ENCODE measurements at regions not wholly inside any gene's neighbourhood (a gene's known extent, or its start where the extent isn't known, plus 50 kb on each side); places are given as distances from the start of the nearest gene placed in this dataset.

DNA sequence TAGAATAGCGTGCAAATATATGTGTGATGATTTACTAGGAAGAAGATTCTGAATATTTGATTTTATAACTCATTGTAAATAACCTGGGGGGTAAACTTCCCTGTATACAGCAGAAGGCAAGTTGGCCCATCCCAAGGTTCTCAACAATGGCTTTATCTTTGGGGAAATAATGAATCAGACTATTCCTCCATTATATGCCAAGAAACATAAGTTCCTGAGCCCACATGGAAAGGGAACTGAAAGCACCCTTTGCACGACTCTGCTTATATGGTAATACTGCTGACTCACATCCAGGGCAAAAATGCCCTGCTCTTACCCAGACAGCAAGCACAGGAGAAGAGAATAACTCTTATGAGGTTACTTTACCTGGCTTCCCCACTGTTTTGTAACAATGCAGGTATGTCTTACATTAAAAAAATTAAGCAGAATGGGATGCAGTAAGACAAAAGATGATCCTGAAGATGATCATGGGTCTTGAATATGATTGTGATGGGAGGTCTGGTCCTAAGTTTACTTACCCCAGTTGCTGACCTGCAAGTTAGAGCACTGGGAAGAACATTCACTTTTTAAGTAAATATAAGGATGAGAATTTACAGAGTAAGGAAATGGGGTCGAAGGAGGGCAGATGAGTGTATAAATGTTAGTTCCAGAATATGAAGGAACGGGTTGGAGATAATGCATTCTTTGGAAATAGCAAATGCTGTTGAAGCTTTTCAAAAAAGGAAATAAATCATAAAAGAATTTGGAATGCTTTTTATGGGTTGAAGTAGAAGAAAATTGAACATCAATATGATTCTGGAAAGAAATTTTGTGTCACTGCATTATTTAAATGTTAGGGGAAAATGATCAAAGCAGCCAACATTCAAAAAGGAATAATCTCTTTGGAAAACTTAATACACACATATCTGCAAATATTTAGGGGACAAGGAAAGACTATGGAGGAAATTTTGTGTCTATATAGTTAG lies 428.4 kb upstream of the MPDZ start:
- peak; percentile 62 for DNase-seq

DNA sequence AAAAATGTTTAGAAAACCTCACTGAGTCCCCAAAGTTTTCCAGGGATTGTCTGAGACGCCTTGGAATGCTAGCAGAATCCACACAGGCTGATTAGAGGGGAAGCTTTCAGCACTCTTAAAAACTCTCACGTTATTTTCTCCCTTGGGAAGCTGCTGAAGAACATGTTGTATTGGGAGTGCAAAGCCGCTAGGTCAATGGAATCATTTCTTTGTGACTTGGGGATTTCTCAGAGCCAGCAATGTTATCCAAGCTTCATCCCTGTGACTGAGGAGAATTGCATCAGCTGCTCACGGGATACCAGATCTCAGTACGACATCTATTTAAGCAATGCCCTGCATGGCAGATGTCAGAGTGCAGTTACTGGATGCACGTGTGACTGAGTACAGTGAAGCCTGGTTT lies 426.4 kb upstream of the MPDZ start:
- DNase-seq = peak; percentile 96

DNA sequence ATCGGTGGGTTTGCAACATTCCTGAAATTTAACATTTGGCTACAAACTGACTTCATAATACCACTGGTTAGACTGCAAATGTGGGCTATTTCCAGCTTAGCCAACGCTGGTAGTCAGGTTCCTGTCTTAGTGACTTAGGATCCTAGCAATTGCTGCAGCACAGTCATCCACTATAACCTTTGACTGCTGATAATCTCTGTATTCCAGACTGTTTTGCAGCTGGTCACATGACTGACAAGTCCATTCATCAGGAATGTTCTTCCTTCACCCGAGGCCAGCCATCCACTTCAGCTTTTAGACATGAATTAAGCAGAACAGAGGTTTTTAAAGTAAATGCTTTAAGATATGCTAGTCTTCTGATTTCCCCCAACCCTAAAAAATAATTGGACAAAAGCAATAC lies 425.9 kb upstream of the MPDZ start:
- DNase-seq = peak; percentile 67

DNA sequence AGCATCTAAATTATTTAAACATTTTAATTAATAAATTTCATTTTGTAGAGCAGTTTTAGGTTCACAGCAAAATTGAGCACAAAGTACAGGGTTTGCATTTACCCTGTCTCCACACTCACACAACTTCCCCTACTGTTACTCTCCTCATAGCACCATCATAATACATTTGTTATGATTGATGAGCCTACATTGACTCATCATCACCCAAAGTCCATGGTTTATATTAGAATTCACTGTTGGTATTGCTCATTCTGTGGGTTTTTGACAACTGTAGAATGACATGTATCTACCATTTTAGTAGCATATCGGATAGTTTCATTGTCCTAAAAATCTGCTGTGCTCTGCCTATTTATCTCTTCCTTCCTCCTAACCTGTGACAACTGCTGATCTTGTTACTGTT lies 411.1 kb upstream of the MPDZ start:
- DNase-seq = peak; percentile 43

DNA sequence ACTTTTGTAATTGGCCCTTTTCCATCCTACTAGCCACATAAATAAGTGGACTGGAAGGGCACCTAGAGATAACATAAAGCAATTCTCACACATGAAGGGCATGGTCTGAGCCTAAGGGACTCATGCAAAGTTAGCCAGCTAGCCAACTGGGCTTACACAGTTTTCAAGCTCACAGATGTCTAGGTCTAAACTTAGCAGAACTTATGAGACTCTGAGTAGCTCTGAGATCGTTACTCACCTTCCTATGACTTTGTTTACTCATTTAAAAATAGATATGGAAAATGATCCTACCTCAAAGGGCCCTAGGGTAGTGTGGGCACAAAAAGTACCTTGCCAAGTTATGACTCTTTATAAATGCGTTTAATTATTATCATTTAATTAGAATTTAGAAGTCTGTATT lies 410.4 kb upstream of the MPDZ start:
- DNase-seq = no peak

DNA sequence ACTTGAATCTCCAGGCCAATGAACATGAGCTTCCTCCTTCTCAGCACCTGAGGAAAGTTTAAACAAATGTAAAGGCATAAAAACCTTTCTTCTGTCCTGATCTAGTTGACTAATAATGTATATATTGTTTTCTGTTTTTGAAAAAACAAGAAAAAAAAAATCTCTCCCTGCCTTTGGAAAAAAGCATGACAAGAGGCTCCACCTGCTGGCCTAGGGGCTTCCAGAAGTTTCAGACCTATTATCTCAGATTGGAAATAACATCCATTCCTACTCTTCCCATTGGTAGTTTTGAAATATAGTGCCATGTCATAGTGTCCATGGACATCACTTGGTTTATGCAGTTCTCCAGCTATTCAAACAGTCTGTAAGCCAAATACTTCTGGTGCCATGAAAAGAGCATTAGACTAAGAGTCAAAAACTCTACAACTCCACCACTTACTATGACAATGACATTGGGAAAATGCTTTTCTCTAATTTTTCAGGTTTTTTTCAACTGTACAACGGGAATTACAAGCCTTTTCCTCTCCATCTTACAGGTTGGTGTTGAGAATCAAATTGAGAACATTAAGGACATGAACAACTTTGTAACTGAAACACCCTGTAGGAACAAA lies 409.6 kb upstream of the MPDZ start:
- no peak for DNase-seq

DNA sequence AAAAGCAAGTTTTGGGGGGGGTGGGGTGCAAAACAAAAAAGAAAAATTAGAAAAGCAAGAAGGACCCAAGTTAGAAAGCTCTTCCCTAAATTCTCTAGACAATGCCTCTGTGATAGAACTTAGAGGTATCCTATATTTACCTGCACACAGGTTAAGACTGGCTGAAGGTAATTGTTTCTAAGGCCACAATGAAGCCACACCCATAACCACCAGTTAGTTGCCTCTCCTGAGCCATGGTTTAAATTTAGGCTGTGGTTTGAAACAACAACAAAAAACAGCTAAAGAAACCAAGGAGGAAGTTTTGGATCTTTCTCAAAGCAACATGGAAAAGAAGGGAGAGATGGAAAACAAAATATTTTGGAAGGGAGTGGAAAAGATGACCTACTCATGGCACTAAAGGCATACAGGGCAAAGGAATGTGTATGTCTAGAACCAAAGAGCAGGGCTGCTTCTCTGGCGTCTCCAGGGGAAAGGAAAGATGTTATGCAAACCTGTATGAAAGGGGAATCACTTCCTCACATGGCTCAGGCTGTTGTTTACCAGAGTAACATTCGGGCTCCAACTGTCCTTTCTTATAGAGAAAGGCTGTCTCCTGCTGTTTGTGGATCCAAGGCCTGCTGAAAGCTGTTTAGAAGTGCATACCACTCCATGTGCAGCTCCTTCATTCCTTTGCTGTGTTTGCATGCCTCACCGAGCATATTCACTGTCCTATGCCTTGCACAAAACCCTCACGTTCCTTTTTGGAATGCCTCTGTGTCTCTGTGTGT lies 408.9 kb upstream of the MPDZ start:
- peak; percentile 29 for DNase-seq

DNA sequence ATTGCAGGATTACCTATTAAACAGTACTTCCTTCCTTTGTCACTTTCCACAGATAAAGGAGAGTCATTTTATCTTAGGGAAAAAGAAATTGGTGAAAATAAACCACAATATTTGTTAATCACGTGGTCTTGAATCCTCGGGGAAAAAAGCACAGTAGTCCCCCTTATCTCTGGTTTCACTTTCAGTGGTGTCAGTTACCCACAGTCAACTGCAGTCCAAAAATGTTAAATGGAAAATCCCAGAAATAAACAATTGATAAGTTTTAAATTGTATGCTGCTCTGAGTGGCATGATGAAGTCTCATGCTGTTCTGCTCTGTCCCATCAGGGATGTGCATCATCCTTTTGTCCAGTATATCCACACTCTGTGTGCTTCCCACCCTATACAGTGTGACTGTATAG lies 405.2 kb upstream of the MPDZ start:
- no peak for DNase-seq

DNA sequence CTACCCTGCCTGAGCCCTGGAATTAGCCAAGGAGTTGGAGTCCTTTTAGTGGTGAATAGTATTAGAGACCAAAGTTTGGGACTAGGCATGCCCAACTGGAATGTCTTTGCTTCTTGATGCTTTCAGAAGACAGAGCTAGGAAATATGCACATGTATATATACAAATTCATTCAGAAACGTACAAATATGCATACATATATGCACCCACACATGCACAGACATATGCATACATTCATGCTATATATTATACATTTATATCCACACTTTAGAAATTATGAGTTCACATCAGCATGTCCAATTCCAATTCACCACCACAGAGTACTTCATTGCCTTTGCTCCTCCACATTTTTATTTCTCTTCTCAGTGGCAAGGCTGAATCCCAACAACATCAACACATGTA lies 398.3 kb upstream of the MPDZ start:
- DNase-seq = no peak

DNA sequence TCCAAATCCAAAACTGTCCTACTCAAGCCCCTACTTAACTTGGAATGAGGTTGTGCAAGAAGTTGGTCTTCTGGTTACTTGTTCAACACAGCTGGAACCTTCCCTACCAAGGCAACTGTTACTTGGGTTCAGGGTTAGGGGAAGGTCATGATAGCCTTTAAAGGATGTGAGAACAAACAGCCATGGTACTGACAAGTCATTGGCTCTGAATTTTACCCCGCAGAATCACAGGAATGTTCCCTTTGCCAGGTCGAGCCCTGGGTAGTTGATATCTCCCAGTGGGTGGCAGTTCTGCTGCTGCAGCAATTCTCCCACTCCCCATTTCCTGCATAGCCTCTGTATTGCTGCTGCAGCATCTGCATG lies 396.1 kb upstream of the MPDZ start:
- no peak for DNase-seq

DNA sequence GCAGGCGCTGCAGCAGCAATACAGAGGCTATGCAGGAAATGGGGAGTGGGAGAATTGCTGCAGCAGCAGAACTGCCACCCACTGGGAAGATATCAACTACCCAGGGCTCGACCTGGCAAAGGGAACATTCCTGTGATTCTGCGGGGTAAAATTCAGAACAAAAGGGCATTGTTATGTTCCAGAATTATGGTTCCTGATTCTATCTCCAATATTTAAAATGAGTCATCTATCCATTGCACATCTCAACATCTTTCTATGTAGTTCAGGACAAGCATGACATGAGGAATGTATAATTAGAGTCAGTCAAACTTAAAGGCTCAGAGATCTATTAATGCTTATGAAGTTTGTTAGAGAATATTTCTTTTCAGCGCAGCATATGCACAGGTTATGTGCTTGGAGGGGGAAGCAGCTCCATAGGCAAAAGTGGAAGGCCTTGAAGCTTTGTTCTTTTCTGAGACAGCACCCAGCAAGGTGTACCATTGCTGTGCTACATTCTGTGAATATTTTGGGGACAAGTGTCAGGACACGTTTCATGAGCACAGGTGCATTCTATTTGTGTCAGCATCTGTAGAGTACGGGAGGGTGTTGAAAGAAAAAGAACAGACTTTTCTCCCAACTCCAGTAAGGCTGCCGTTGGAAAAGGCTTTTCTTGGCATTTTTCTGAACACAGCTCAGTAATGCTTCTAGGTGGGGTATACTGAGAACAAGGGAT lies 395.6 kb upstream of the MPDZ start:
- no peak for DNase-seq

DNA sequence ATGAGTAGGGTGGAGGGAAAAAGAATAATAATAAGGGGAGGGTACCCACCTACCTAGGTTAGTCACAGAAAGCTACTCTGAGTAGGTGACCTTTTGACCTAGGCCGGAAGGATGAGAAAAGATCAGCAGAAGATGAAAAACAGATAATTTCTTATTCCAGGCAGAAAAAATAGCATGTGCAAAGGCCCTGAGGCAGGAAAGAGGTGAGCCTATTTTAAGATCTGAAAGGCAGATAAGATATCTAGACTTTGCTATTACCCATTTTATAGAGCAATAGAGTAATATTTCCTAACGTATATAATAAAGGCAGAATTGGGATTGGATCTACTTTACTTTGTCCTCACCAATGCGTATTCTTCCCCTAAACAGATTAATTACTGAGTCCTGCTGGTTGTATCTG lies 393.9 kb upstream of the MPDZ start:
- no peak for DNase-seq

DNA sequence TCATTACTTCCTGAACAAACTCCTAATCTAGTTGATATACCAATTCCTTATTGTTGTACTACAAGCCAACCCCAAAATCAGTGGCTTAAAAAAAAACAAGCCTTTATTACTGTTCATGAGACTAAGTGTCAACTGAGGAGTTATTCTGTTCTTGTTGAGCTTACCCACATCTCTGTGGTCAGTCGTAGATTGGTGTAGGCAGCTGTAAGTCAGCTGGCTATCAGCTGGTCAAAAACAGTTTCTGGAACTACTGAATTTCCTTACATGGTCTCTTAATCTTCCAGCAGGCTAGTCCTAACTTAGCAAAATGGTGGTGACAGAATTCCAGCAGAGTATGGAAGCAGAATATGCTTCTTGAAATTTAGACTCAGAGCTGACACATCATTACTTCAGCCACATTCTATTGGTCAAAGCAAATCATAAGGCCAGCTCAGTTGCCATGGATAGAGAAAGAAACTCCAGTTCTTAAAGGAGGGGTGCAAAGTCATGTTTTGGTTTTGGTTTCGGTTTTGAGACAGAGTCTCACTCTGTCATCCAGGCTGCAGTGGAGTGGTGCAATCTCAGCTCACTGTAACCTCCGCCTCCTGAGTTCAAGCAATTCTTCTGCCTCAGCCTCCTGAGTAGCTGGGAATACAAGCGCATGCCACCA lies 386.1 kb upstream of the MPDZ start:
- DNase-seq = peak; percentile 27

DNA sequence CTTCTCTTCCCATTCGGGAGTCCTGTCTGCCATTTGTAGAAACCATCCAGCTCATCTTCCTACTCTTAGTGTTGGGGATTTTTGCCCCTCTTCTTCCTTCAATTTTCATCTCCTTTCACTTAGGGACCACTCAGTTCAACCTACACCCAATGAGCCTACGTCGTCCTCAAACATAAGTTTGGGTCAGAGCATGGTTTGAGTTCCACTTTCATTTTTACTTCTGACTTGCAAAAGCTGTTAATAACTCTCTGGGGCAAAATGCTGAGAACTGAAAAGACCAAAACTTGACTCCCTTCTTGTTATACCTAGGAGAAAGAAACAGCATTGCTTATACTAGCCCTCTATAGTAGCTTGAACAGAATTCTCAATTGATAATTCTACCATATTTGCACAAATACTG lies 381.5 kb upstream of the MPDZ start:
- DNase-seq = no peak

DNA sequence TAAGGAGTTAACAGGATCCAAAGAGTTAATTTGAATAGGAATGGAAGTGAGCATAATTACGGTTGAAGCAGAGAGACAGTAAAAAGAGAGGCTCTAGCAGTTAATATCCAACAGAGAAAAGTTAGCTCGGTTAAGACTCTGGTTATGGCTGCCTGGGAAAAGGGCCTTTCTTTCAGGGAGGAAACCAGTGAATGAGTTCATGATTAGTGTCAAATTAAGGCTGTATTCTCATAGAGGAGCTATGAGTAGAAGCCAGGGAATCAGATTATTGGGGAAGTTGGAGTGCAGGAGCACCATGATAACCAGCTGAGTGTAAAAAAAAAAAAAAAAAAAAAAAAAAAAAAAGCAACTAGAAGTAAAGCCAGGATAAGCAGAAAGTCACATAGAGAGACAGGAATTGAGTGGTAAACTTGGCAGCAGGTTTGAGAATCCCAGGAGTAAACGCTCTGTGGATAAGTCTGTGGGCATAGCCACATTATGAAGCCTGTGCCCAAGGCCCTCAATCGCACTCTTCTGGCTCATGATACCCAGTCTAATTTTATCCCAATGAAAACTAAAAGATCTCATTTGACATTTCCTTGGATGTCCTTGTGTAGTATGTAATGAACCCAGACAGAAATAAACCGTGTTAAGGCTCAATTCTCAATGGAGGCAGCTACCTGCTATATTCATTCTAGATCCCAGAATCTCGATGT lies 372.6 kb upstream of the MPDZ start:
- no peak for DNase-seq

DNA sequence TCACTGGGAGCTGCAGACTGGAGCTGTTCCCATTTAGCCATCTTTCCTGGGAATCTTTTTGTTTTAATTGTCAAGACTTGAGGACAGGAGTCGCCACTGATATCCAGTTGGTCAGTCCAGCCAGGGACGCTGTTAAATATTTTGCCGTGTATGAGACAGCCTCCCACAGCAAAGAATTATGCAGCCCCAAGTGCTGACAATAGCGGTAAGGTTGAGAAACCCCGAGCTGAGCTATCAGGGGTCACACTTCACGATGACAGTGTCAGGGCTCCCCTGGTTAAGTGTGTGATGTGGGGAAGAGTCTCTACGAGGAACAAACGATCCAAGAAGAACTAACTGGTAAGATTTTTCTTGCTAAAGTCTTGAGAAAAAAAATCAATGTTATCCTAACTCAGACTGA lies 372.0 kb upstream of the MPDZ start:
- DNase-seq = no peak

DNA sequence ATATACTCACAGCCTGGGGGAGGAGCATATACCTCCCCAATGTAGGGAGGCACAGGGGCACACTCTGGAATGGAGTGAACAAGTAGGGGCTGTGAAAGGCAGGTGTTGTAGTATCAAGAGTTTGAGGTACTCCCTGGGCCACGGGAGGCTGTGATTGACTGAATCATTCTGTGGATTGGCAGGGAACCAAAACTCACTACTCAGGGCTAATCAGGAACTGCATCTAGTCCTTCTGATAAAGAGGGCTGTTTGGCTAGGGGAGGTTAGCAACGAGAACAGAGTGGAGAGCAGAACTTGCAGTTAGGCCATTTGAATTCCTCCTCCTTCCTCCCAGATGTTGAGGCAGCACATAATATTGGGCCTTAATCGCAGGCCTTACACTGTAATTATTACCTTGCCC lies 369.2 kb upstream of the MPDZ start:
- no peak for DNase-seq

DNA sequence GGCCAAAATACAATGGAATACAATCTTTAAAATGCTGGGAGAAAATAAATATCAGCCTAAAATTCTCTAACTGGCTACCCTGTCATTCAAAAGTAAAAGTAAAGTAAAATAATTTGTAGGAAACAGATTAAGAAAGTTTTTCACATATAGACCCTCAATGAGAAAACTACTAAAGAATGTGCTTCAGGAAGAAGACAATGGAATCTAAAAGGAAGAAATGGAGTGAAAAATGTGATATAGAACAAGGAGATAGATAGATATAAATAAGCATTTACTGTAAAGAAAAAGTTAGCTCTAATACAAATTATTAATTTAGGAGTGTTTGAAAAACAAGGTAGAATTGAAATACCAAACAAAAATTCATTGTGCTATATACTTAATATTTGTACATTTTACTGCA lies 368.6 kb upstream of the MPDZ start:
- DNase-seq = no peak

DNA sequence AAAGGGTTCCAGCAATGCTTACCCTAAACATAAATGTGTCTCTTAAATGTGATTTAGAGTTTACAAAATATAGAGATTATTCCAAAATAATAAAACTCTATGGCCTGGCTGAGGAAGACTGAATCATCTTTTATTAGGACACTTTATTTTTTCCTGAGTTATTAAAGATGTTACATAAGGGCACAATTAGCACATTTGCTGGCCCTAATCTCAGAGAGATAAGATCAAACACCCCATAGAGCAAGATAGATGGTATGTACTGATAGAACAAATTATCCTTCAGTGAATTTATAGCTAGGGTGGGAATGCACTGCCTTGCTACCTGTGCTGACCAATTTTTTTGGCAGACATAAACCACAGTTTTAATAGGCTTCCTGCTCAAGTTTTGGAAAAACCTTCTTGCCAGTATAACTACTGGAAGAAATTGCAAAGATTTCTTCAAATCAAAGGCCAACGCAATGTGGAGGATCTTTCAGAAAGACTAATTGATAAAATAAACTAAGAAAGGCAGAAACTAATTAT lies 367.1 kb upstream of the MPDZ start:
- DNase-seq = no peak

DNA sequence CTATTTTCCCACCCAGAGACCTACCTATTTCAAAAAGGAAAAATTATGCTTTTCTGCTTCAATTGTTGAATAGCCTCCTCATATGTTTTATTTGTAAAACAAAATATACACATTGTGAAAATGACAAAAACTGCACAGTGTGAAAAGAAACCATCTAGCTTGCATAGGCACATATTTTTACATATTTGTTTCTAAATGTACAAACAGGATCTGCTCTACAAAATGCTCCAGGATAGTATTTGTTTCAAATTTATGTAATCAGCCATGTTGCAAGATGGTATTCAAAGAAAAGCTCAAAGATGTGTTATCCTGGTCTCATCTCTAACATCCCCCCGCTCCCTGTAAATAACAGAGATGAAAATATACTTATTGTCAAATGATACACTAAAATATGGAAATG lies 366.1 kb upstream of the MPDZ start:
- DNase-seq = no peak

DNA sequence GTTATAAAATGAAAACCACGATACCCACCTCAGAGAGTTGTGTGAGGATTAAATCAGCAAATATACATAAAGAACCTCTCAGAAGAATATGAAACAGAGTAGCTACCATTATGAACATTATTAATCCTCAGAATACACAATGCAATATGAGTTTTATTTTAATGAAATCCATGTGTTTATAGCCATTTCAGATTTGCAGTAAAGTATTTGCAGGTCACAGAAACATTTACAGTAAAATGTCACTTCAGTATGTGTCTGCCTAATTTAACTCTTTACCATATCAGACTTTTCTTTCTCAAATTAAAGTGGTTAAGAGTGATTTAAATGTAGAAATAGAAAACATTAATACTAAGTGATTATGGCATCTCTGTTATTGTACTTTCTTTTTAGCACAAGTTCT lies 365.2 kb upstream of the MPDZ start:
- no peak for DNase-seq

DNA sequence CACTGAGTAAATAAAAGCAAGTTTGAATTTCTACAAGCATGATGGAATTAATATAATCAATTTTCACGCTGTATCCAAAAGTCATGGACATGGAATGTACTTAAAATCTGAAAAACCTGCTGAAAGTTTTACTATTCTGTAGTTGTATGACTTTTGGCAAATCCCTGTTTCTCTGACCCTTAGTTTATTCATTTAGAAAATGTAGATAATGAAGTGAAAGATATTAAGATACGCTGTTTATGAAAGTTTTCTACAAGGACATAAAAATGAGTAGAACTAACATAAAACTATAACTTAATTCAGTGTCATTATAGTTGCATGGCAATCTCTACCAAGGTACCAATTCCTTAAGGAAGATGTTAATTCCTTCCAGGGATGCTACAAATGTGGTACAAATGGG lies 363.2 kb upstream of the MPDZ start:
- no peak for DNase-seq

Data from fibroblast of skin of scalp (primary cell).